ENCODE measurements at regions not wholly inside any gene's neighbourhood (a gene's known extent, or its start where the extent isn't known, plus 50 kb on each side); places are given as distances from the start of the nearest gene placed in this dataset.

DNA sequence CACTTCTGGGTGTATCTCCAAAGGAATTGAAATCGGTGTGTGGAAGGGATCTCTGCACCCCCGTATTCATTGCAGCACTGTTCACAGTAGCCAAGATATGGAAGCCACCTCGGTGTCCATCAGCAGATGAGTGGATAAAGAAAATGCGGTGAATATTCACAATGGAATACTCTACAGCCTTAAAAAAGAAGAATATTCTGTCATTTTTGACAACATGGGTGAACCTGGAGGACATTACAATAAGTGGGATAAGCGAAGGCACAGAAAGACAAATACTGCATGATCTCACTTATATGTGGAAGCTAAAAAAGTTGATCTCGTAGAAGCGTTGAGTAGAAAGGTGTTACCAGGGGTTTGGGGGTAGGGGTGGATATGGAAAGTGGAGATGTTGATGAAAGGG, 111.9 kb downstream of the BEGAIN start:
- Histone ChIP-seq H2BK12ac (ENCODE audit: low read length) (no peak overlapping the region), H3K4me2 (ENCODE audit: insufficient read depth, low read length, poor library complexity, severe bottlenecking) (no peak overlapping the region), H3K4me3 (ENCODE audit: low read length in 2 of 2) (no peak overlapping the region), H3K9me3 (replicated peaks in 1 of 2; ENCODE audit: control insufficient read depth in 2 of 2, insufficient read depth in 1 of 2, low read depth in 1 of 2, low read length in 2 of 2) (no peaks in the 10 kb centered on the region), H2BK120ac (ENCODE audit: low read depth, low read length) (no peak overlapping the region), H3K14ac (ENCODE audit: low read length) (no peak overlapping the region), H4K8ac (ENCODE audit: low read depth, low read length) (no peak overlapping the region), H2AFZ (ENCODE audit: low read length) (no peak overlapping the region), H4K91ac (ENCODE audit: low read depth, low read length, poor library complexity) (no peak overlapping the region), H3K9ac (ENCODE audit: low read depth, low read length, poor library complexity) (no peak overlapping the region), H3K23ac (ENCODE audit: low read depth, low read length, poor library complexity) (no peak overlapping the region), H3K36me3 (replicated peaks in 1 of 2; ENCODE audit: control insufficient read depth in 2 of 2, insufficient read depth in 2 of 2, low read length in 2 of 2) (no peaks in the 10 kb centered on the region), H3K79me1 (ENCODE audit: low read depth, low read length) (no peaks in the 10 kb centered on the region), H3K27me3 (ENCODE audit: control insufficient read depth in 3 of 3, insufficient read depth in 3 of 3, low read depth in 1 of 3, low read length in 3 of 3) (peaks cover 0 to 16% (median 0%) of the 10 kb centered on the region in 3 experiments), H3K4me1 (ENCODE audit: control insufficient read depth in 2 of 2, insufficient read depth in 1 of 2, low read depth in 1 of 2, low read length in 2 of 2) (peaks cover 2 to 11% of the 10 kb centered on the region in 2 donors), H2BK5ac (ENCODE audit: low read length) (no peak overlapping the region), H3K27ac (replicated peaks; ENCODE audit: low read length) (no peak overlapping the region), H2BK15ac (ENCODE audit: low read length) (no peak overlapping the region), H2AK5ac (ENCODE audit: low read depth, low read length) (no peak overlapping the region), H3K4ac (ENCODE audit: low read length) (no peak overlapping the region), H3K18ac (ENCODE audit: low read length) (no peak overlapping the region)
- DNase-seq (ENCODE audit: low spot score): no peak
- 100% methylated on average over 2 of the region's 7 CpGs; no CpG with 5 or more reads in 1 of the 2 donors for WGBS, 2 donors (ENCODE audit: extremely low coverage in 2 of 2, insufficient read length in 2 of 2, insufficient replicate concordance in 1 of 2)

DNA sequence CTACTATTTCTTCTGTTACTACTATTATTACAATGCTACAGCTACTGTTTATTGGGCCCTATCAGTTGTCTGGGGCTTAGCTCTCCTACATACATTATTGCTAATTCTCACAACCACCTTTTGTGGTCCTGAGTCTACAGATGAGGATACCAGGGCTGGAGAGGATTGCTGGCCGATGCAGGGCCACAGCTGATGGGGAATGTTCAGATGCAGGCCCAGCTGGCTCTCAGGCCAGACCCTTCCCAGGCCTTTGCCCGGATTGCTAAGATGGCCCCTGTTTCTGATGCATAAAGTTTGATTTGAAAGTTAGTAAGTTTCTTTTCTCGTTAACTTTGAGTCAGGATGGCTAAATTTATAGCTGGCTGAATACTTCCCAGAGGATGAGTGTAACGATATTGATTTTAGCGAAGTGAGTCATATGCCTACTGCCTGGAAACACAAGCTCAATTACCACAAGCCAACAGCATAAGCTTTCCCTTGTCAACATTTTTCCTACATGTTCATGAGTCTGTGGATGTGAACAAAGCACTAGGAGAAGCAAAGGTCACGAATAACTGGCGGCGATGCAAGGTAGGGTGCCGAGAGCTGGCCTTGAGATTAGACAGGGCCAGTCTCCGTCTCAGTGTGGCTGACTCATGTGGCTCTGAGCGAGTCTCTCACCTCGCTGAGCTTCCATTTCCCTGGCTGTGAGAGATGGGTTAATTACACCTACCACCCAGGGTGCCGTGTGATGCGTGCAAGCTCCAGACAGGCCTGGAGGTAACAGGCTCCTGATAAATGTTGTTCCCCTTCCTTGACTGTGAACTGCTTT, 111.0 kb downstream of the BEGAIN start:
- no CpG with 5 or more reads among the region's 14 CpGs for WGBS, 2 donors (ENCODE audit: extremely low coverage in 2 of 2, insufficient read length in 2 of 2, insufficient replicate concordance in 1 of 2)
- Histone ChIP-seq H2BK5ac (ENCODE audit: low read length) (no peak overlapping the region), H3K4me2 (ENCODE audit: insufficient read depth, low read length, poor library complexity, severe bottlenecking) (no peak overlapping the region), H2BK12ac (ENCODE audit: low read length) (no peak overlapping the region), H3K27me3 (ENCODE audit: control insufficient read depth in 3 of 3, insufficient read depth in 3 of 3, low read depth in 1 of 3, low read length in 3 of 3) (peaks cover 0 to 16% (median 0%) of the 10 kb centered on the region in 3 experiments), H3K4me1 (ENCODE audit: control insufficient read depth in 2 of 2, insufficient read depth in 1 of 2, low read depth in 1 of 2, low read length in 2 of 2) (peaks cover 2 to 4% of the 10 kb centered on the region in 2 donors), H4K8ac (ENCODE audit: low read depth, low read length) (no peak overlapping the region), H3K27ac (replicated peaks; ENCODE audit: low read length) (no peak overlapping the region), H2BK120ac (ENCODE audit: low read depth, low read length) (no peak overlapping the region), H3K4me3 (ENCODE audit: low read length in 2 of 2) (no peak overlapping the region), H3K79me1 (ENCODE audit: low read depth, low read length) (no peaks in the 10 kb centered on the region), H3K9ac (ENCODE audit: low read depth, low read length, poor library complexity) (no peak overlapping the region), H3K14ac (ENCODE audit: low read length) (no peak overlapping the region), H2AK5ac (ENCODE audit: low read depth, low read length) (no peak overlapping the region), H3K36me3 (replicated peaks in 1 of 2; ENCODE audit: control insufficient read depth in 2 of 2, insufficient read depth in 2 of 2, low read length in 2 of 2) (no peaks in the 10 kb centered on the region), H2BK15ac (ENCODE audit: low read length) (no peak overlapping the region), H3K23ac (ENCODE audit: low read depth, low read length, poor library complexity) (no peak overlapping the region), H2AFZ (ENCODE audit: low read length) (no peak overlapping the region), H3K18ac (ENCODE audit: low read length) (no peak overlapping the region), H4K91ac (ENCODE audit: low read depth, low read length, poor library complexity) (no peak overlapping the region), H3K9me3 (replicated peaks in 1 of 2; ENCODE audit: control insufficient read depth in 2 of 2, insufficient read depth in 1 of 2, low read depth in 1 of 2, low read length in 2 of 2) (no peaks in the 10 kb centered on the region), H3K4ac (ENCODE audit: low read length) (no peak overlapping the region)
- DNase-seq (ENCODE audit: low spot score): no peak

DNA sequence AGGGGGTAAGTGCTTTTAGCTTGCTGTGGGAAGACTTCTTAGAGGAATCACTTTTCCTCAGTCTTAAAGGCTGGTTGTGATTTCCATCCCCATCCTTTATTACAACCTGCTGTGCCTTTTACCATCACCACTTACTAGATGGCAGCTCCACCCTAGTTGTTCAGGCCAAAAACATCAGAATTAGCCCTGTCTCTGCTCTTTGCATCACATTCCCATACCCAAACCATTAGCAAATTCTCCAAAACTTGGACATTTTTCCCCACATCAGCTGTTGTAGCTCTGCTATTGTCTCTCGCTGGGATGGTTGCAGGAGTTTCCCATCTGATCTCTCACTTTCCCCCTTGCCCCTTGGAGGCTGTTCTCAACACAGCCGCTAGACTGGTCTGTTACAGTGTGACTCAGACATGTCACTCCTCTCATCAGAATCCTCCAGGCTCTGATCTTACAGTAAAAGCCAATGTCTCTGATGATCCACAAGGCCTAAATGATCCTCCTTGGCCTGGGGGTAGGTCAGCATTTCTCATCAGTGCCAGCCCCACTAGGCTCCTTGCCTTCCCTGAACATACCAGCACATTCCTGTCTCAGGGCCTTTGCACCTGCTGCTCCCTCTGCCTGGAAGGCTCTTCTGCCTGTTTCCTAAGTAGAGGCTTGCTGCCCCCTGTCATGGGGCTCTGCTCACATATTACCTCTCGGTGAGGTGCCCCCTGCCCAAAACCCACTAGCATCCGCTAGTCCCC, 102.5 kb downstream of the BEGAIN start:
- Histone ChIP-seq H3K27me3 (ENCODE audit: control insufficient read depth in 3 of 3, insufficient read depth in 3 of 3, low read depth in 1 of 3, low read length in 3 of 3) (no peaks in the 10 kb centered on the region), H3K4me2 (ENCODE audit: insufficient read depth, low read length, poor library complexity, severe bottlenecking) (no peak overlapping the region), H2BK12ac (ENCODE audit: low read length) (no peak overlapping the region), H3K79me1 (ENCODE audit: low read depth, low read length) (no peaks in the 10 kb centered on the region), H3K27ac (replicated peaks; ENCODE audit: low read length) (no peak overlapping the region), H4K91ac (ENCODE audit: low read depth, low read length, poor library complexity) (no peak overlapping the region), H3K9me3 (replicated peaks in 1 of 2; ENCODE audit: control insufficient read depth in 2 of 2, insufficient read depth in 1 of 2, low read depth in 1 of 2, low read length in 2 of 2) (no peaks in the 10 kb centered on the region), H2BK5ac (ENCODE audit: low read length) (no peak overlapping the region), H2BK15ac (ENCODE audit: low read length) (no peak overlapping the region), H2AFZ (ENCODE audit: low read length) (no peak overlapping the region), H3K4ac (ENCODE audit: low read length) (no peak overlapping the region), H4K8ac (ENCODE audit: low read depth, low read length) (no peak overlapping the region), H3K14ac (ENCODE audit: low read length) (no peak overlapping the region), H3K4me3 (ENCODE audit: low read length in 2 of 2) (no peak overlapping the region), H3K23ac (ENCODE audit: low read depth, low read length, poor library complexity) (no peak overlapping the region), H2BK120ac (ENCODE audit: low read depth, low read length) (no peak overlapping the region), H3K9ac (ENCODE audit: low read depth, low read length, poor library complexity) (no peak overlapping the region), H3K36me3 (replicated peaks in 1 of 2; ENCODE audit: control insufficient read depth in 2 of 2, insufficient read depth in 2 of 2, low read length in 2 of 2) (peaks cover 0 to 2% of the 10 kb centered on the region in 2 donors), H2AK5ac (ENCODE audit: low read depth, low read length) (no peak overlapping the region), H3K18ac (ENCODE audit: low read length) (no peak overlapping the region), H3K4me1 (ENCODE audit: control insufficient read depth in 2 of 2, insufficient read depth in 1 of 2, low read depth in 1 of 2, low read length in 2 of 2) (peaks cover 2 to 5% of the 10 kb centered on the region in 2 donors)
- WGBS, 2 donors (ENCODE audit: extremely low coverage in 2 of 2, insufficient read length in 2 of 2, insufficient replicate concordance in 1 of 2): no CpG with 5 or more reads among the region's 4 CpGs
- DNase-seq (ENCODE audit: low spot score): no peak

All from neuronal stem cell (in vitro differentiated cells).